ENCODE measurements at regions not wholly inside any gene's neighbourhood (a gene's known extent, or its start where the extent isn't known, plus 50 kb on each side); places are given as distances from the start of the nearest gene placed in this dataset.

- ChIA-PET CTCF (ENCODE audit: unreplicated experiment) (no interaction called here), POLR2A (no interaction called here)
- DNase-seq (ENCODE audit: low spot score) = no peak
- no peak overlapping the region for H3K4me2 ChIP-seq (ENCODE audit: low read length)
- no peaks in the 10 kb centered on the region for H3K4me1 ChIP-seq (ENCODE audit: insufficient read depth, low read length, poor library complexity, severe bottlenecking)
- TF ChIP-seq EZH2phosphoT487 (IDR thresholded peaks at IDR 0.05; ENCODE audit: borderline replicate concordance, low read depth, low read length) (no peak), CTCF (conservative IDR thresholded peaks at IDR 0.05; ENCODE audit: low read length) (no peak)
- H4K20me1 ChIP-seq (ENCODE audit: insufficient read depth, low read length) = no peaks in the 10 kb centered on the region
- no peak overlapping the region for H3K4me3 ChIP-seq (ENCODE audit: low read depth, low read length, poor library complexity, severe bottlenecking)
- intact Hi-C loops (cut with micrococcal nuclease; ENCODE audit: unreplicated experiment) = no loop called here
- H3K9me2 ChIP-seq (ENCODE audit: insufficient read depth, low read length) = no peaks in the 10 kb centered on the region
- H2AFZ ChIP-seq (ENCODE audit: low read length) = no peak overlapping the region
- no peaks in the 10 kb centered on the region for H3K79me2 ChIP-seq (ENCODE audit: insufficient read depth, low read depth, low read length)
- BruUV-seq (replicated peaks) = no TSS peak
- no peak overlapping the region for H3K27ac ChIP-seq (ENCODE audit: low read depth, low read length, poor library complexity, severe bottlenecking)
- no peaks in the 10 kb centered on the region for H3K36me3 ChIP-seq (ENCODE audit: insufficient read depth, low read length)
- H3K9me3 ChIP-seq (ENCODE audit: low read length) = no peaks in the 10 kb centered on the region
Measured at GRCh38 chr4:24405341-24405740, 179.0 kb downstream of the DHX15 start.

DNA sequence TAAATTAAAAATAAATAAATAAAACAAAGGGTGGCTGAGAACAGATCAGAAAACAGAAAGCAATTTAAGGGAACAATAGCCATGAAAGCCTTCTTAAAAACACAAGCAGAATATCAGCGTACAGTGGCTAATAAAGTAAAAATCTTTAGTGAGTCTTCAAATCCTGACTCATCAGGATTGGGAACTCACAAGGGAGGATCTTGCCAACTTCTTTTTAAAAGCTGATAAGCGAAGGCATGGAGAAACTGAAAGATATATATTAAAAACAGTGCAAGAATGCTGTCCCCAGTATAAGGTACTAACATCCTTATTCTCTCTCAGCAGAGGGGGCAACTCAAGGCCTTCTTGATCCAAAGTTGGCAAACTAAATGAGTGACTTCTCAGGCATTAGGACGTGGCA, 180.1 kb downstream of the DHX15 start:
- CTCF ChIA-PET (ENCODE audit: unreplicated experiment) = no interaction called here
- Histone ChIP-seq H3K36me3 (ENCODE audit: insufficient read depth, low read length) (no peaks in the 10 kb centered on the region), H3K9me2 (ENCODE audit: insufficient read depth, low read length) (no peaks in the 10 kb centered on the region), H3K27ac (ENCODE audit: low read depth, low read length, poor library complexity, severe bottlenecking) (no peak overlapping the region), H3K4me2 (ENCODE audit: low read length) (no peak overlapping the region), H3K79me2 (ENCODE audit: insufficient read depth, low read depth, low read length) (no peaks in the 10 kb centered on the region), H3K9me3 (ENCODE audit: low read length) (no peaks in the 10 kb centered on the region), H3K4me1 (ENCODE audit: insufficient read depth, low read length, poor library complexity, severe bottlenecking) (no peaks in the 10 kb centered on the region), H4K20me1 (ENCODE audit: insufficient read depth, low read length) (no peaks in the 10 kb centered on the region), H3K4me3 (ENCODE audit: low read depth, low read length, poor library complexity, severe bottlenecking) (no peak overlapping the region), H2AFZ (ENCODE audit: low read length) (no peak overlapping the region)
- intact Hi-C loops (cut with micrococcal nuclease; ENCODE audit: unreplicated experiment) = no loop called here
- POLR2A ChIA-PET = no interaction called here
- no peak for TF ChIP-seq CTCF (conservative IDR thresholded peaks at IDR 0.05; ENCODE audit: low read length)
- TF ChIP-seq EZH2phosphoT487 (IDR thresholded peaks at IDR 0.05; ENCODE audit: borderline replicate concordance, low read depth, low read length) = no peak
- DNase-seq (ENCODE audit: low spot score) = no peak
- no TSS peak for BruUV-seq (replicated peaks)

- DNase-seq (ENCODE audit: low spot score) = no peak
- no peaks in the 10 kb centered on the region for H3K9me3 ChIP-seq (ENCODE audit: low read length)
- no peak overlapping the region for H3K27ac ChIP-seq (ENCODE audit: low read depth, low read length, poor library complexity, severe bottlenecking)
- intact Hi-C loops (cut with micrococcal nuclease; ENCODE audit: unreplicated experiment) = no loop called here
- no peaks in the 10 kb centered on the region for H3K9me2 ChIP-seq (ENCODE audit: insufficient read depth, low read length)
- no peak for TF ChIP-seq EZH2phosphoT487 (IDR thresholded peaks at IDR 0.05; ENCODE audit: borderline replicate concordance, low read depth, low read length)
- no peak for TF ChIP-seq CTCF (conservative IDR thresholded peaks at IDR 0.05; ENCODE audit: low read length)
- H3K36me3 ChIP-seq (ENCODE audit: insufficient read depth, low read length) = no peaks in the 10 kb centered on the region
- no peaks in the 10 kb centered on the region for H3K4me1 ChIP-seq (ENCODE audit: insufficient read depth, low read length, poor library complexity, severe bottlenecking)
- H3K79me2 ChIP-seq (ENCODE audit: insufficient read depth, low read depth, low read length) = no peaks in the 10 kb centered on the region
- H4K20me1 ChIP-seq (ENCODE audit: insufficient read depth, low read length) = no peaks in the 10 kb centered on the region
- no peak overlapping the region for H3K4me2 ChIP-seq (ENCODE audit: low read length)
- H2AFZ ChIP-seq (ENCODE audit: low read length) = no peak overlapping the region
- CTCF ChIA-PET (ENCODE audit: unreplicated experiment) = no interaction called here
- POLR2A ChIA-PET = interaction anchor here (0.6 kb wide), 1 partner anchor 1463 kb away, joined by 3 read pairs; no protein-coding TSS in a partner anchor
- no peak overlapping the region for H3K4me3 ChIP-seq (ENCODE audit: low read depth, low read length, poor library complexity, severe bottlenecking)
- BruUV-seq (replicated peaks) = no TSS peak
Measured at GRCh38 chr4:24403265-24403664, 181.1 kb downstream of the DHX15 start.
